GM12891 (cell line): ENCODE measurements at regions not wholly inside any gene's neighbourhood (a gene's known extent, or its start where the extent isn't known, plus 50 kb on each side); places are given as distances from the start of the nearest gene placed in this dataset.
"Not testable (repeated sequence)": the region's sequence is repeated elsewhere in the genome, so short reads cannot be mapped to it uniquely, and the experiment has no call there.

Experiments
- DNase-seq: peaks from one replicate; pipeline ENCODE4 v3.0.0; 2011; ENCODE audit warnings: low spot score; ENCODE audit not compliant: insufficient read length
- FAIRE-seq: peaks from 2 replicates; lab custom pipeline; 2011; peaks lifted over from hg19 to GRCh38; lab: Jason Lieb, UNC
- PAX5 ChIP-seq: IDR thresholded peaks from 2 replicates; pipeline ENCODE4 v1.6.1; 2011; ENCODE audit warnings: low read length, moderate library complexity, mild to moderate bottlenecking; ENCODE audit not compliant: insufficient read depth, severe bottlenecking
- POLR2A ChIP-seq: IDR thresholded peaks from 2 replicates; pipeline ENCODE4 v1.6.1; 2011; ENCODE audit warnings: low read depth, low read length, control low read depth
- POLR2AphosphoS5 ChIP-seq: IDR thresholded peaks from 2 replicates; pipeline ENCODE4 v1.6.1; 2011; ENCODE audit warnings: low read depth, low read length, control low read depth
- POU2F2 ChIP-seq: IDR thresholded peaks from 2 replicates; pipeline ENCODE4 v1.6.1; 2011; ENCODE audit warnings: low read depth, mild to moderate bottlenecking, control low read depth, low read length, moderate library complexity
- SPI1 ChIP-seq: IDR thresholded peaks from 2 replicates; pipeline ENCODE4 v1.6.1; 2011; ENCODE audit warnings: low read depth, low read length, control low read depth
- TAF1 ChIP-seq: IDR thresholded peaks from 2 replicates; pipeline ENCODE4 v1.6.1; 2011; ENCODE audit warnings: low read depth, low read length, control low read depth

DNA sequence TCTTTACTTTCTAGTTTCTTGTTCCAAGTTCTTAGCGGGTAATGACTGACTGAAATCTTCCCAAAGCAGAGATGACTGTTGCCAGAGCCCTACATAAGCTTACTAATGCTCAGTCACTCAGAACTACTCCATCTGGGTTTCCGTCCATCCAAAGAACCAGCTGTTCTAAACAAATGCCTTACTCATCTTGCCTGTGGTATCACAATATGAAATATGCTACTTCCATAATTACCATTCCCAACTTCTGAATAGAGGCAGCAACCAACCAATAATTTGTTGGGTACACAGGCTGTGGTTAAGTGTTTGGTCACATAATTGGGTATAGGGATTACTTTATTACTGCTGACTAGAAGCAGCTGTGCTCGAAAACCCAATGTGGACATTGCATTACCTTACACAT lies 930.2 kb upstream of the DIAPH2 start:
- no peak for DNase-seq
- FAIRE-seq = no peak

DNA sequence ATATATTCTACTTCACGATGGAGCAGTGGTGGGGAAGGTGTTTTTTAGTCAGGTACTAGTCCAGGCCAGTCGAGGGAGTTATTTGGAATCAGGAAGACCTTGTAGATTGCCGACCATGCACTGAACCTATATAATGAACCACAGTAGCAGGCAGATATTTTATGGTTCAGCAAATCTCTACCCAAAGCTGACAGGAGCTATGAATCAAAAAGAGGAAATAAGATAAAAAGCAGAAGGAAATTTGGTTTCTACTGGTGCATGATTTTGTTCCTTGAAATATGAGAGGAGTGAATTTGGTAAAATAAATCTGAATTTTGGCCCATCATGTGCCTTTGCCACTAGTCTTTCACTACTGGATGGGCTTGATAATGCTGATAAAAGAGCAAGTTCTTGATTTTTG lies 924.3 kb upstream of the DIAPH2 start:
- FAIRE-seq (no peak), DNase-seq (no peak)
- no peak for TF ChIP-seq SPI1
- no peak for TF ChIP-seq POLR2A
- no peak for TF ChIP-seq TAF1
- no peak for TF ChIP-seq POU2F2
- TF ChIP-seq PAX5 = no peak
- TF ChIP-seq POLR2AphosphoS5 = no peak

More for the DNA sequence above, 930.2 kb upstream of the DIAPH2 start:
- TF ChIP-seq PAX5 (no peak), TAF1 (no peak), SPI1 (no peak)

DNA sequence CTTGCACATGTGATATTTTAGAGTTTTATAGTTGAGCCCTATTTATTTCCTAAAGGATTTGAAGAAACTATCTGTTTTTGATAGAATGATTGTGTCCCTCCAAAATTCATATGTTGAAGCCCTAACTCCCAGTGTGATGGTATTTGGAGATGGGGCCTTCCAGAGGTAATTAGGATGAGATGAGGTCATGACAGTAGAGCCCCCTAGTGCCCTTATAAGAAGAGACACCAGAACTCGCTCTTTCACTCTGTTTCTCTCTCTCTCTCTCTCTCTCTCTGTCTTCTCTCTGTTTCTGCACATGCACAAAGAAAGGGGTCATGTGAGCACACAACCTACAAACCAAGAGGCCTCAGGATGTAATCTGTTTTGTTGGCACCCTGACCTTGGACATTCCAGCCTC lies 921.9 kb upstream of the DIAPH2 start:
- no peak for TF ChIP-seq TAF1
- DNase-seq (no peak), FAIRE-seq (peak; percentile 70)

DNA sequence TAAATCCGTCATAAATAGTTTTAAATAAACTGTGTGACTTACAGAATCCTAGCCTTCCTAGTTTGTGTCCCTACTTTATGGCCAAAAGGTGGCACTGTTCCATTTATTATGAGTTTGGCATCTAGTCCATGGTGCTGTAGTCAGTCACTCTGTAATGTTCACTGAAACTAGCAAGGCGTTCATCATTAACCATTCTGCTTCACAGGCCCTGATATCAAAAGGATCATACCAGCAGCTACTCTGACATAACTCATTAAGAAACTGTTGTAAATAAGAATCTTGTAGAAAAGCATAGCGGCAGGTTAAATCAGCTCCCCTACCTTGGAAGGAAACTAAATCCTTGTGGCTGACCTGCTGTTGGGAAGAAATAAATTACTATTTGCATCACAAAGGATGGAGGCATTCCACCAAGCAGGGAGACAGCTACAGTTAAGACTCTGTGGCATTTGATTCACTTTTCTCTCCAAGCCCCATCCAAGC lies 919.6 kb upstream of the DIAPH2 start:
- no peak for TF ChIP-seq POLR2A
- TF ChIP-seq SPI1 = no peak
- no peak for TF ChIP-seq PAX5
- TF ChIP-seq POLR2AphosphoS5 = no peak
- no peak for TF ChIP-seq POU2F2
- TF ChIP-seq TAF1 = no peak
- FAIRE-seq (peak; percentile 56), DNase-seq (no peak)

DNA sequence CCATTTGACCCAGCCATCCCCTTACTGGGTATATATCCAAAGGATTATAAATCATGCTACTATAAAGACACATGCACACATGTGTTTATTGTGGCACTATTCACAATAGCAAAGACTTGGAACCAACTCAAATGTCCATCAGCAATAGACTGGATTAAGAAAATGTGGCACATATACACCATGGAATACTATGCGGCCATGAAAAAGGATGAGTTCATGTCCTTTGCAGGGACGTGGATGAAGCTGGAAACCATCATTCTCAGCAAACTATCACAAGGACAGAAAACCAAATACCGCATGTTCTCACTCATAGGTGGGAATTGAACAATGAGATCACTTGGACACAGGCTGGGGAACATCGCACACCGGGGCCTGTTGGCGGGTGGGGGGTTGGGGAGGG lies 913.4 kb upstream of the DIAPH2 start:
- DNase-seq, FAIRE-seq: not testable (repeated sequence)

DNA sequence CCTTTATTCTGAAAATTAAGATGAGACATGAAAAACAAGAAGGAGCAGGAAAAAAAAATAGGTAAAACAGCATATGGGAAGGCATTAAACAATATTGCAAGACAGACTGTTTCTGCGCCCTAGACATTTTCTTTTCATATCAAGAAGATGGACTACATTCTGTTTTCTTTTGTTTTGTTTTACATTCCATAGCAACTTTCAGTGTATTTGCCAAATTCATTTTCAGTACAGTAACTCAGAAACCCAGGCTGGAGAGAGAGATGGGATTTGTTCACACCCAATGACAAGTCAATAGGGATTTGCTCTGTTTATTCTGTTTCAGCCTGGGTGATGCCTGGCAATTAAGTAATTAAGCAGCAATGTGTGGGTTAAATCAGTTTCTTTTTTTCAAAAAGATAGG lies 892.8 kb upstream of the DIAPH2 start:
- FAIRE-seq (no peak), DNase-seq (no peak)
- TF ChIP-seq POLR2A (no peak), POLR2AphosphoS5 (no peak), PAX5 (no peak), POU2F2 (no peak), TAF1 (no peak), SPI1 (no peak)

DNA sequence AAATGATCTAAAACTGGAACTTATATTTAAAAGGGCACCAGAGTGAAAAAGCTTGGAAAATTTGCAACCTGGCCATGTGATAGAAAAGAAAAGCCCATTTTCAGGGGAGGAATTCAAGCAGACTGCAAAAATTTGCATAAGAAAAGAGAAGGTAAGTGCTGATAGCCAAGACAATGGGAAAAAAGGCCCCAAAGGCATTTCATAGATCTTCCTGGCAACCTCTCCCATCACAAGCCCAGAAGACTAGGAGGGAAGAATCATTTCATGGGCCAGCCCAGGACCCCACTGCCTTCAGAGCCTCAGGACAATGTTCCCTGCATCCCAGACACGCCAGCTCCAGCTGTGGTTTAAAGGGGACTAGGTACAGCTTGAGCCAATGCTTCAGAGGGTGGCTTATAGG lies 887.3 kb upstream of the DIAPH2 start:
- no peak for TF ChIP-seq PAX5
- no peak for TF ChIP-seq TAF1
- no peak for TF ChIP-seq POLR2AphosphoS5
- no peak for TF ChIP-seq SPI1
- no peak for TF ChIP-seq POLR2A
- FAIRE-seq = no peak

DNA sequence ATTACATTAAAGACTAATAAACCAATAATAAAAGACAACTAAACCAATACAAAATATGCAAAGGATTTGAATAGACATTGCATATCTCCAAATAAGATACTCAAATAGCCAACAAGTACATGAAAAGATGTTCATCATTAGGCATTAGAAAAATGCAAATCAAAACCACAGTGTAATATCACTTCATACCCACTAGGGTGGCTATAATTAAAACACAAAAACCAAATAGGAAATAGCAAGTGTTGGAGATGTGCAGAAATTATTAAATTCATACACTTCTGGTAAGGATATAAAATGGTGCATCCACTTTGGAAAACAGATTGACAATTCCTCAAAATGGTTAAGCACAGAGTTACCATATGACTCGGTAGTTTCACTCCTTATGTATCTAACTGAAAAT lies 860.8 kb upstream of the DIAPH2 start:
- DNase-seq (no peak), FAIRE-seq (no peak)
- no peak for TF ChIP-seq TAF1

More for the DNA sequence above, 887.3 kb upstream of the DIAPH2 start:
- no peak for DNase-seq

DNA sequence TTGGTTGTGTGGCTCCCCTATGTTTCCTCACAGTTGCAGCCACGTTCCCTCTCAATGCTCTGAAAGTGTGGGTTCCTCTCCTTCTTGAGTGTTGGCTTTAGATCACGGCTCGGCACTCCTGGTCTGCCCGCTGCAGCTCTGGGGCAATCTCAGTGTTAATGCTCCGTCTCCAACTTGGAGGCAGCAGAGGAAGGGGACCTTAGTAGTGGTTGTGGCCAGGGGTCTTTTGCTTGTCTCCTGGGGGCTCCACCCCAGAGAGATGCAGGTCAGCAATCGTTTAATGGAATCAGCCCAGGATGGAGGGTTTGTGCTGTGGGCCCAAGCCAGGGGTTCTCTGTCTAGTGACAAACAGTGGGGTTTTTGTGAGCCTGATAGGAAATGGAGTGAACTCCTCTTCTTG lies 849.4 kb upstream of the DIAPH2 start:
- DNase-seq (no peak), FAIRE-seq (no peak)

DNA sequence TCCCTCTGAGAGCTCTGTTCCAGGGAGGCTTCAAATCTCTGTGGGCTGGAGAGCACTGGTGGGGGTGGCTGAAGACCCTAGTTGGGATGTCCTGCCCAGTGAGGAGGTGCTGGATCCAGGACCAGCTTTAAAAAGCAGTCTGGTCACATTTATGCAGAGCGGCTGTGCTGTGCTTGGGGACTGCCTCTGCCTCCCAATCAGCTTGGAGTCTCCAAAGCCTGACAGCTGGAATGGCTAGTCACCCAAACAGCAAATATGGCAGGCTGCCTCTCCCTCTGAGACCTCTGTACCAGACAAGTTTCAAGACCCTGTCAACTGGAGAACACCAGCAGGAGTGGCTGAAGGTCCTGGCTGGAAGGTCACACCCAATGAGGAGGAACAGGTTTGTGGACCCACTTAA lies 848.1 kb upstream of the DIAPH2 start:
- DNase-seq = no peak
- no peak for TF ChIP-seq POLR2AphosphoS5
- TF ChIP-seq POLR2A = no peak
- TF ChIP-seq PAX5 = no peak
- no peak for TF ChIP-seq POU2F2
- no peak for TF ChIP-seq TAF1
- TF ChIP-seq SPI1 = no peak
- no peak for FAIRE-seq

More for the DNA sequence above, 849.4 kb upstream of the DIAPH2 start:
- TF ChIP-seq POLR2AphosphoS5 (no peak), POU2F2 (no peak), TAF1 (no peak), POLR2A (no peak), SPI1 (no peak), PAX5 (no peak)

DNA sequence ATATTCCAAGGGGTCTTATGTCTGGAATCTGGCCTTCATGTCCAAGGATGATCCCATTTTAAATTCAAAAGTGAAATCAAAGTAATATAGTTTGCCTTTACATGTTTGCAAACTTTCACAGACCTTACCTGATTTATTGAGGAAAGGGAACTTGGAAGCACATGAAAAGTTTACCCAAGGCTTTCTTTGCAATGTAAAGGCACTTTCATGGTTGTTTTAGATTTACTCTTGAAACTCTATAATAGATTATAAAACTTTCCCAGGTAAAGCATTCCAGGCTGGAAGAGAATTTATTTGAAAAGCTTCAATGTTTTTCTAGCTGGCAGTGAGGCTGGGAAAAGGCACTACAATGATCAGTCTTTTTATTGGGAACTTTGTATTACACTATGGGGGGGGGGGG lies 842.8 kb upstream of the DIAPH2 start:
- no peak for DNase-seq
- no peak for FAIRE-seq
- TF ChIP-seq PAX5 (no peak), POLR2AphosphoS5 (no peak)
